H1 (cell line): ENCODE measurements at regions not wholly inside any gene's neighbourhood (a gene's known extent, or its start where the extent isn't known, plus 50 kb on each side); places are given as distances from the start of the nearest gene placed in this dataset.

Source experiments
- CTCF ChIA-PET: fragments of 300-600 bp; sonication (Branson Sonifier 250); formaldehyde crosslinking; loops from one replicate; lab custom pipeline; 2021; ENCODE audit not compliant: partially characterized antibody; lab: Charles Lee
- POLR2A ChIA-PET: fragments of 300-600 bp; sonication (Branson Sonifier 250); formaldehyde crosslinking; loops from one replicate; lab custom pipeline; 2021; ENCODE audit warnings: inconsistent platforms; ENCODE audit not compliant: partially characterized antibody; lab: Charles Lee
- DNase-seq, 2 experiments: peaks; one replicate each; pipeline versions ENCODE4 v3.0.0 to v3.0.0-alpha.2; 2010 to 2022; ENCODE audit warnings: low spot score in 2 of 2, low read depth in 1 of 2, mixed read lengths in 1 of 2
- FAIRE-seq: peaks from 2 replicates; lab custom pipeline; 2011; peaks lifted over from hg19 to GRCh38; lab: Jason Lieb, UNC
- H2AFZ ChIP-seq: 2 replicates; pipeline ENCODE4 v1.8.1; 2012; ENCODE audit warnings: low read length, inconsistent platforms
- H2AK5ac ChIP-seq: 2 replicates; pipeline ENCODE4 v1.6.1; 2013; ENCODE audit warnings: low read depth, low read length
- H2BK120ac ChIP-seq: replicated peaks from 2 replicates; pipeline ENCODE3; 2013; ENCODE audit warnings: low read depth, low read length, inconsistent platforms
- H2BK12ac ChIP-seq: 2 replicates; pipeline ENCODE4 v1.6.1; 2013; ENCODE audit warnings: low read depth, low read length
- H2BK15ac ChIP-seq: 2 replicates; pipeline ENCODE4 v1.6.1; 2013; ENCODE audit warnings: low read length
- H2BK20ac ChIP-seq: 2 replicates; pipeline ENCODE4 v1.6.1; 2013; ENCODE audit warnings: low read length
- H2BK5ac ChIP-seq: 2 replicates; pipeline ENCODE4 v1.6.1; 2013; ENCODE audit warnings: low read depth, low read length
- H3K14ac ChIP-seq: 2 replicates; pipeline ENCODE4 v1.6.1; 2013; ENCODE audit warnings: inconsistent platforms; ENCODE audit not compliant: insufficient read length
- H3K18ac ChIP-seq: 2 replicates; pipeline ENCODE4 v1.6.1; 2013; ENCODE audit warnings: low read length; ENCODE audit errors: extremely low read depth
- H3K23ac ChIP-seq: 2 replicates; pipeline ENCODE4 v1.6.1; 2013; ENCODE audit warnings: inconsistent platforms; ENCODE audit not compliant: insufficient read length
- H3K23me2 ChIP-seq: 2 replicates; pipeline ENCODE4 v1.6.1; 2013; ENCODE audit warnings: low read depth, low read length
- H3K27ac ChIP-seq: 2 replicates; pipeline ENCODE4 v1.6.1; 2011; ENCODE audit warnings: low read depth, low read length, inconsistent platforms
- H3K27me3 ChIP-seq, 4 experiments: replicated peaks in 1 of 4; 1 replicate in 1 of 4; 2 replicates in 3 of 4; pipeline versions ENCODE4 v1.6.1 to v1.8.1; 2011 to 2013; ENCODE audit warnings: low read length in 3 of 4, mild to moderate bottlenecking in 3 of 4, inconsistent platforms in 2 of 4, mixed read lengths in 2 of 4, moderate library complexity in 1 of 4; ENCODE audit not compliant: control insufficient read depth in 3 of 4, insufficient read depth in 3 of 4; ENCODE audit errors: extremely low read depth in 1 of 4
- H3K36me3 ChIP-seq, 4 experiments: 2 replicates each; pipeline versions ENCODE4 v1.6.1 to v1.8.1; 2011 to 2013; ENCODE audit warnings: mild to moderate bottlenecking in 4 of 4, low read length in 3 of 4, moderate library complexity in 2 of 4, control low read depth in 1 of 4, inconsistent platforms in 1 of 4; ENCODE audit not compliant: insufficient read depth in 4 of 4, control insufficient read depth in 2 of 4
- H3K4ac ChIP-seq: replicated peaks from 2 replicates; pipeline ENCODE3; 2013; ENCODE audit warnings: low read length, low read depth, mixed read lengths, inconsistent platforms; ENCODE audit not compliant: insufficient read length
- H3K4me1 ChIP-seq, 4 experiments: replicated peaks in 1 of 4; 1 replicate in 1 of 4; 2 replicates in 3 of 4; pipeline versions ENCODE4 v1.6.1 to v1.8.1; 2011 to 2013; ENCODE audit warnings: low read length in 3 of 4, inconsistent platforms in 2 of 4, mixed read lengths in 1 of 4; ENCODE audit not compliant: insufficient read depth in 4 of 4, control insufficient read depth in 3 of 4
- H3K4me2 ChIP-seq, 2 experiments: 2 replicates each; pipeline versions ENCODE4 v1.6.1 to v1.8.1; 2011 to 2013; ENCODE audit warnings: low read depth in 2 of 2, low read length in 2 of 2, control low read depth in 1 of 2, inconsistent platforms in 1 of 2, mild to moderate bottlenecking in 1 of 2; ENCODE audit not compliant: insufficient read depth in 1 of 2
- H3K4me3 ChIP-seq, 4 experiments: fragments of 200-600, 300-600 bp in 1 of 4; sonication (generic), shearing (Covaris generic), sonication (Bioruptor Twin) in 1 of 4; 2 replicates each; pipeline versions ENCODE4 v1.5.1 to v1.8.1; 2011 to 2016; ENCODE audit warnings: low read length in 4 of 4, low read depth in 3 of 4, control low read depth in 2 of 4, inconsistent platforms in 2 of 4, mild to moderate bottlenecking in 2 of 4, mixed read lengths in 1 of 4, moderate library complexity in 1 of 4; ENCODE audit not compliant: insufficient read depth in 2 of 4; ENCODE audit errors: extremely low read depth in 1 of 4
- H3K56ac ChIP-seq: replicated peaks from 2 replicates; pipeline ENCODE3; 2013; ENCODE audit warnings: low read depth, mild to moderate bottlenecking, mixed read lengths, low read length, inconsistent platforms; ENCODE audit not compliant: insufficient read length
- H3K79me1 ChIP-seq: 2 replicates; pipeline ENCODE4 v1.6.1; 2013; ENCODE audit warnings: low read depth, low read length, control low read depth
- H3K79me2 ChIP-seq, 2 experiments: 2 replicates each; pipeline versions ENCODE4 v1.6.1 to v1.8.1; 2012 to 2013; ENCODE audit warnings: low read length in 2 of 2, mild to moderate bottlenecking in 2 of 2, inconsistent platforms in 1 of 2; ENCODE audit not compliant: insufficient read depth in 2 of 2, control insufficient read depth in 1 of 2
- H3K9ac ChIP-seq, 4 experiments: replicated peaks in 1 of 4; 1 replicate in 1 of 4; 2 replicates in 3 of 4; pipeline versions ENCODE4 v1.6.1 to v1.8.1; 2011 to 2013; ENCODE audit warnings: low read depth in 3 of 4, low read length in 3 of 4, control low read depth in 2 of 4, mild to moderate bottlenecking in 2 of 4, moderate library complexity in 2 of 4, inconsistent platforms in 1 of 4; ENCODE audit errors: extremely low read depth in 1 of 4
- H3K9me3 ChIP-seq, 2 experiments: 2 replicates each; pipeline versions ENCODE4 v1.6.1 to v1.8.1; 2012 to 2013; ENCODE audit warnings: mild to moderate bottlenecking in 2 of 2, moderate library complexity in 2 of 2, control low read depth in 1 of 2, inconsistent platforms in 1 of 2, low read depth in 1 of 2, low read length in 1 of 2, mixed read lengths in 1 of 2; ENCODE audit not compliant: insufficient read depth in 2 of 2
- H4K20me1 ChIP-seq, 2 experiments: replicated peaks in 1 of 2; 2 replicates each; pipeline versions ENCODE3 to v1.8.1; 2011 to 2013; ENCODE audit warnings: inconsistent platforms in 2 of 2, low read length in 2 of 2, mild to moderate bottlenecking in 1 of 2; ENCODE audit not compliant: insufficient read depth in 2 of 2, control insufficient read depth in 1 of 2
- H4K5ac ChIP-seq: 2 replicates; pipeline ENCODE4 v1.6.1; 2013; ENCODE audit warnings: low read length, low read depth, mixed read lengths, inconsistent platforms; ENCODE audit not compliant: insufficient read length
- H4K8ac ChIP-seq: 2 replicates; pipeline ENCODE4 v1.8.0; 2013; ENCODE audit warnings: mild to moderate bottlenecking, moderate library complexity, low read length, inconsistent platforms; ENCODE audit not compliant: insufficient read depth; ENCODE audit errors: extremely low read depth
- H4K91ac ChIP-seq: replicated peaks from 2 replicates; pipeline ENCODE3; 2013; ENCODE audit warnings: low read length, mixed read lengths, inconsistent platforms; ENCODE audit not compliant: insufficient read length
- BACH1 ChIP-seq: IDR thresholded peaks from 2 replicates; pipeline ENCODE4 v1.6.1; 2012; ENCODE audit warnings: low read length, improper control_type of control experiment
- CBX5 ChIP-seq: fragments of 300-800, 300-1000 bp; sonication (generic); IDR thresholded peaks from 2 replicates; pipeline ENCODE4 v1.7.1; 2016; ENCODE audit warnings: antibody characterized with exemption, low read length, low read depth
- CEBPB ChIP-seq: IDR thresholded peaks from 2 replicates; pipeline ENCODE4 v1.6.1; 2012; ENCODE audit warnings: low read depth, low read length
- CTBP2 ChIP-seq: IDR thresholded peaks from 2 replicates; pipeline ENCODE4 v1.7.0; 2011; ENCODE audit warnings: borderline replicate concordance, mild to moderate bottlenecking, moderate library complexity, mixed read lengths, low read length; ENCODE audit not compliant: insufficient read depth, insufficient read length
- GABPA ChIP-seq: IDR thresholded peaks from 2 replicates; pipeline ENCODE4 v1.6.1; 2011; ENCODE audit warnings: mild to moderate bottlenecking, low read length, moderate library complexity, borderline replicate concordance; ENCODE audit not compliant: insufficient read depth
- HDAC6 ChIP-seq: IDR thresholded peaks from one replicate; pipeline ENCODE4 v1.7.1; 2012; ENCODE audit warnings: low read depth, mild to moderate bottlenecking, inconsistent platforms, low read length, moderate library complexity
- JUN ChIP-seq: IDR thresholded peaks from 2 replicates; pipeline ENCODE4 v1.6.1; 2011; ENCODE audit warnings: low read depth, mild to moderate bottlenecking, improper control_type of control experiment, low read length
- KDM5A ChIP-seq: fragments of 200-600 bp; IDR thresholded peaks from 2 replicates; pipeline ENCODE4 v1.7.1; 2012; ENCODE audit warnings: mild to moderate bottlenecking, low read length, inconsistent platforms, mixed read lengths
- PHF8 ChIP-seq: fragments of 200-600 bp; sonication (generic); conservative IDR thresholded peaks from 2 replicates; pipeline ENCODE4 v1.7.1; 2012; ENCODE audit warnings: low read depth, mild to moderate bottlenecking, inconsistent platforms, low read length, moderate library complexity
- RFX5 ChIP-seq: IDR thresholded peaks from 2 replicates; pipeline ENCODE4 v1.6.1; 2011; ENCODE audit warnings: low read depth, low read length, improper control_type of control experiment, borderline replicate concordance
- RNF2 ChIP-seq: fragments of 200-900, 300-1000 bp; sonication (generic); IDR thresholded peaks from 2 replicates; pipeline ENCODE4 v1.7.1; 2016; ENCODE audit warnings: borderline replicate concordance, low read depth, mild to moderate bottlenecking, antibody characterized with exemption, low read length; ENCODE audit not compliant: poor library complexity, severe bottlenecking; ENCODE audit errors: missing control alignments
- SAP30 ChIP-seq: fragments of 300-600 bp; sonication (generic); IDR thresholded peaks from 2 replicates; pipeline ENCODE4 v1.7.1; 2012; ENCODE audit warnings: low read length, moderate library complexity, mild to moderate bottlenecking, inconsistent platforms; ENCODE audit not compliant: insufficient read depth, insufficient replicate concordance
- SIN3A ChIP-seq, 2 experiments: IDR thresholded peaks in 1 of 2; conservative IDR thresholded peaks in 1 of 2; 2 replicates each; pipeline ENCODE4 v1.6.1; 2011 to 2012; ENCODE audit warnings: low read length in 2 of 2, improper control_type of control experiment in 1 of 2, low read depth in 1 of 2, mild to moderate bottlenecking in 1 of 2
- SP4 ChIP-seq: IDR thresholded peaks from 2 replicates; pipeline ENCODE4 v1.6.1; 2012; ENCODE audit warnings: low read length, inconsistent platforms
- SUZ12 ChIP-seq: fragments of 200-600 bp; sonication (generic); IDR thresholded peaks from 2 replicates; pipeline ENCODE4 v1.6.1; 2012; ENCODE audit warnings: mild to moderate bottlenecking, inconsistent platforms, low read length, moderate library complexity, mixed read lengths
- TAF1 ChIP-seq: IDR thresholded peaks from 2 replicates; pipeline ENCODE4 v1.6.1; 2011; ENCODE audit warnings: mild to moderate bottlenecking, low read depth, low read length

DNA sequence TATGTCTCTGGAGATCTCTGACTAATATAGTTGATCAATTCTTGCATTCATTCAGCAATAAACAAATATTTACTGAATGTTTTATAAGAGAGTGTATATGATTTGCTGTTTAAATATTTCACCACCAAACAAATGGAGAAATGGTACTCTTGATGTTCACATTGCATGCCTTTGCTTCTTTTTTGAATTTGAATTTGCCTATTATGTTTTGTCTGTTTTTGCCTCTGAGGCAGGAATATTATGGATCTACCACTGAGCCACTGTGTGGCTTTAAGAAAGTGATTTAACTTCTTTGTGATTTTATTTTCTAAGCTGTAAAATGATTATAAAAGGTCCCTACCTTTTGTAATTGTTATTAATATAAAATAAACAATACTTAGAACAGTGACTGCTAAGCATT is 345.0 kb downstream of the DOK5 start:
- H3K23me2 ChIP-seq: no peaks in the 10 kb centered on the region
- no peaks in the 10 kb centered on the region for H3K79me2 ChIP-seq
- H3K9me3 ChIP-seq: no peaks in the 10 kb centered on the region
- H3K18ac ChIP-seq: no peak overlapping the region
- H3K9ac ChIP-seq: no peak overlapping the region
- DNase-seq (no peak), FAIRE-seq (no peak)
- H2AFZ ChIP-seq: no peak overlapping the region
- no peak overlapping the region for H2BK12ac ChIP-seq
- H3K27me3 ChIP-seq: no peaks in the 10 kb centered on the region
- H2BK15ac ChIP-seq: no peak overlapping the region
- no peak overlapping the region for H4K5ac ChIP-seq
- no peak overlapping the region for H2AK5ac ChIP-seq
- H4K91ac ChIP-seq: no peak overlapping the region
- no peak overlapping the region for H3K14ac ChIP-seq
- H2BK20ac ChIP-seq: no peak overlapping the region
- no peak overlapping the region for H3K56ac ChIP-seq
- H3K23ac ChIP-seq: no peak overlapping the region
- H3K4me1 ChIP-seq: no peaks in the 10 kb centered on the region
- no peak overlapping the region for H3K4me2 ChIP-seq
- CTCF ChIA-PET: interaction anchor here (0.7 kb wide), 1 partner anchor 26 kb away, joined by 3 read pairs; no protein-coding TSS in a partner anchor
- no peak overlapping the region for H2BK120ac ChIP-seq
- POLR2A ChIA-PET: no interaction called here
- no peaks in the 10 kb centered on the region for H3K36me3 ChIP-seq
- no peak overlapping the region for H3K4ac ChIP-seq
- no peak overlapping the region for H3K4me3 ChIP-seq
- H4K20me1 ChIP-seq: no peaks in the 10 kb centered on the region
- no peak overlapping the region for H4K8ac ChIP-seq
- H3K27ac ChIP-seq: no peak overlapping the region
- no peaks in the 10 kb centered on the region for H3K79me1 ChIP-seq
- no peak overlapping the region for H2BK5ac ChIP-seq
- no peak for TF ChIP-seq BACH1
- TF ChIP-seq PHF8: no peak
- TF ChIP-seq SIN3A (conservative IDR thresholded peaks at IDR 0.05 in 1 of 2, IDR thresholded peaks at IDR 0.05 in 1 of 2; ENCODE audit: low read depth in 1 of 2, low read length in 2 of 2): no peak
- TF ChIP-seq CBX5: no peak
- no peak for TF ChIP-seq CEBPB
- TF ChIP-seq GABPA: no peak
- no peak for TF ChIP-seq SP4
- no peak for TF ChIP-seq RFX5
- TF ChIP-seq JUN: no peak
- no peak for TF ChIP-seq SAP30
- no peak for TF ChIP-seq KDM5A
- TF ChIP-seq TAF1: no peak
- TF ChIP-seq CTBP2: no peak
- no peak for TF ChIP-seq RNF2
- TF ChIP-seq HDAC6: no peak
- TF ChIP-seq SUZ12: no peak
